NOMO-1 treated with DMSO at 0.1 percent for 48 hours (cell line): ENCODE measurements at regions not wholly inside any gene's neighbourhood (a gene's known extent, or its start where the extent isn't known, plus 50 kb on each side); places are given as distances from the start of the nearest gene placed in this dataset.

Experiments used
- DNase-seq: peaks from one replicate; lab custom pipeline; 2025; ENCODE audit not compliant: unreplicated experiment; lab: John Stamatoyannopoulos, UW

DNA sequence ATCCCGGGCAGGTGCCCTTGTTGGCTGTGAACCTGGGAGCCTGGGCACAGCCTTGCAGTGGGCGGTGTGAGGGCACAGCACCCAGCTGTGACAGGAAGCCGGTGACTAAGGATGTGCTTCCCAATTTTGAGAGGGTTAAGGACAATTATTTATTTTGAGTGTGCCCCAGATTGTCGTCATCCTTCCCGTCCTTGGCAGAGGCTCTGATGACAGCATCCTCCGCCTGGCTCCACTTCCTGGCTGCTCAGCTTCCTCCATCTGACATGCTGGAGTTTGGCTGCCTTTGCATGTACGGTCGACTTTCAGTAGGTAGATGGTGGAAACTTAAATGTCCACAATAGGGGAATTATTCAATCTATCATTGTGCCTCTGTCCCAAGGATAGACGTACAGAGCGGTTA, 282.4 kb upstream of the EEF2KMT start:
- DNase-seq: no peak

DNA sequence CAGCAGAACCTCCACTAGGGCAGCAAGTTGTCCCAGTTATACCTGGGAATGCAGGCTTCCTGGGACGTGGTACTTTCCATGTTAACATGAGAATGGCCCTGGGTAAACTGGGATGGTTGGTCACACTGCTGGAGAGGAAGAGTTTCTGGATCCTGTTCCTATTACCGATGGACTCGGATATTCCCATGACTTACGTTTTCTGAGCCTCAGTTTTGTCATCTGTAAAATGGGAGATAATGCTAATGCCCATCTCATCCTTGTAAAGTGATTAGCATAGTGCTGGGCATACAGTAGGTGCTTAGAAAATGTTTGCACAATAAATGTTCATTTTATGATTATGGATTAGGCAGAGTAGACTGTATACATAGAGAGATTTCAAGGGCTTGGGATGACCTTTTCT, 280.9 kb upstream of the EEF2KMT start:
- DNase-seq: no peak

DNA sequence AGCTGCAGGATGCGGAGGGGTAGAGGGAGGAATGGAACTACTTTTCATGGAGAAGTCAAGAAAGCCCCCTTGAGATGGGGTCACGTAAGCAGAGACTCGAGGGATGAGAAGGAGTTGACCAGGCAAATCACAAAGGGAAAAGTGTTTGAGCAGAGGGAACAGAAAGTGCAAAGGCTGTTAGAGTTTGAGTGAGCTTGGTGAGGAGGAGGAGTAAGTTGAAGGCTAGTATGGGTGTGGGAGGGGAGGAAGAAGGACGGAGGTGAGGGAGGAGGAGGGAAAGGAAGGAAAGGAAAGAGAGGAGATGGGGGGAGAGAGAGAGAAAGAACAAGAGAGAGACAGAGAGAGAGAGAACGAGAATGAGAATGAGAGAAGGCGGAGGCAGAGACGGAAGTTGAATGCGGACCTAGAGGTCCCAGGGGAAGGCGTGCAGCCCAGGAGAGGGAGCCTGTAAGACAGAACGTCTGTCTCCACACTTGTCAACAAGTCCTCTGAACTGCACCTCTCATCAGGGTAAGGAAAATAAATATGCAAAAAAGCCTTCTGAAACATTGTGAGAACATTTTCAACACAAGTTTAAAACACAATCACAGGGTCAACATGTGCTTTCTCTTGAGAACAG, 279.8 kb upstream of the EEF2KMT start:
- DNase-seq: no peak

DNA sequence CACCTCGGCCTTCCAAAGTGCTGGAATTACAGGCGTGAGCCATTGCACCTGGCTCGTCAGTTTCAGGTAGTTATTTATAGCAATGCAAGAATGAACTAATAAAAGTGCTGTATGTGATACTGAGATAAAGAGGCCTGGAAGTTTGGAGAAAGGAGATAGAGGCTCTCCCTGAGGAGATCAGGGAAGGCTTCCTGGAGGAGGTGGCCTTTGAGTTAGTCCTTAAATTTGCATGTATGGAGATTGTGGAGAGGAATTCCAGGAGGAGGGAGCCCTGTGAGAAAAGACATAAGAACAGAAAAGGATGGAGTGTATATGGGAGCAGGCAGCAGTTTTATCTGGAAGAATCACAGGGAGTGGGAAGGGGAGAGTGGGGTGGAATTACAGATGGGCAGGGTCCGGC, 276.6 kb upstream of the EEF2KMT start:
- DNase-seq: no peak

DNA sequence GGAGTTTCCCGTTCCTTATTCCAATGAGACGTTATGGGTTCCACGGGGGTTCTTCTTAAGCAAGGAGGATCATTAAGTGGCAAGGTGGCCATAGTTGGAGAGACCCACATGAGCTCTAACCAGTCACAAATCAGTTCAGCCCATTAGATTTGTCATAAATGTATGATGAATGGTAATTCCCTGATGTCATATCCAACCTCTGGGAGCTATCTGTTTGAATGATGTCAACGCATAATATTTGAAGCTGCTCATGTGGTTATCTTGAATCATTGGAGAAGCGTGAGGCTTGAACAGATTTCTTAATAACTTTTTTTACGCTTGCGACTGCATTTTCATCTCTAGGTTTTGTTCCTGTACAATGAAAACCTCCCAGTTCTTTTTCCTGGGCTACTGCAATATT, 270.4 kb upstream of the EEF2KMT start:
- DNase-seq: no peak

DNA sequence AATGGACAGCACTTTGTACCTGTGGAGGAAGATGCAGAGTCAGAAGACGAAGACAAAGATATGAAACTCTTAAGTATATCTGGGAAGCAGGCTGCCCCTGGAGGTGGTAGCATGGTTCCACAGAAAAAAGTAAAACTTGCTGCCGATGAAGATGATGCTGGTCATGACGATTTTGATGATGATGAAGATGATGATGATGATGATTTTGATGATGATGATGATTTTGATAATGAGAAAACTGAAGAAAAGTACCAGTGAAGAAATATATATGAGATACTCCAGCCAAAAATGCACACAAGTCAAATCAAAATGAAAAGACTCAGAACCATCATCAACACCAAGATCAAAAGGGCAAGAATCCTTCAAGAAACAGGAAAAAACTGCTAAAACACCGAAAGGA, 268.5 kb upstream of the EEF2KMT start:
- DNase-seq: no peak

DNA sequence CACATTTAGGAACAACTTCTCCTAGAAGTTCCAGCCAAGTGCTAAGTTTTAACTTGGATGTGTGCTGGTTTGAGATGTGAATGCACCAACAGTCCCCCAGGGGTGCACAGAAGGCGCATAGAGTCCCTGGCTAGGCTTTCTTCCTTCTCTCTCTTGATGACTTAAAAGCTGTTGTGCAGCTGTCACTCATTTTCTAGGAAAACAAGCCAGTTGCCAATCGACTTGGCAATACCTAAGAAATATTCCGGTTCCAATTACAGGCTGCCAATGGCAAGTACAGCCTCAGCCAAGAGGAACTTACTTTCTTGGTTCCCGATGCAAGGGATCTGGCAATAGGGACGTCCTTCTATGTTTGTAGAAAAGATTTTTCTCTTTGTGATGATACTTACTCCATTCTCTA, 266.6 kb upstream of the EEF2KMT start:
- DNase-seq: no peak

DNA sequence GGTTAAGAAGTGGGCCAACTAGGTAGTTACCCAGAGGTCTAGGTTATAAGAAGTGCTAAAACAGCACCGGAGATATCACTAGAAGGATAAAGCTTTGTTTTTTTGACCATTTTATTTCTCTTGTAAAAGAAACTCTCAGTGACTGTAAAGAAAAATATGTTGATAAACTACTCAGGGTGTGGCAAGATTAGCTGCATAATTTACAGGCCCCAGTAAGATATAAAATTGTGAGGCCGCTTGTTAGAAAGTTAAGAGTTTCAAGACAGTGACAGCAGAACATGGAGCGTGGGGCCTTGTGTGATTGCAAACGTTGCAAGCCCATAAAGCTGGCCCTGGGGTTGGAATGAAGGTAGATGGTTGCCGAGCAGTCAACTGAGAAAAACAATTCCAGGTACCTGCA, 263.7 kb upstream of the EEF2KMT start:
- DNase-seq: no peak

DNA sequence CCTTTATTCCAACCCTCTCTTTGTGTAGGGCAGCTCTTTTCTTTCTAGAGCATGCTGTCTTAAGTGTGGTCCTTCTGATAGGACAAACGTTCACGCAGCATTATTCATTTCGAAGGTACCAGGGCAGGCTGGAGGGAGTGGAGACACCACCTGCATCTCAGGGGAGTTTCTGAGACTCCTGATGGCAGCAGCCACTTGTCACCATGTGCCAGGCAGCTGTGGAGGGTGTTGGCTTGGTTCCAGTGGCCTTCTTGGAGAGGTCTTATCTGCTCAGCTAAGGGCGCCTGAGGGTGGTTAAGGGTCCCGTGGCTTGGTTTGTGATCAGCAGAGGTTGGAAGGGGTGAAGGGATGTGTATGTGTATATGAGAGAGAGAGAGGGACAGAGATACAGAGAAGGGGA, 257.1 kb upstream of the EEF2KMT start:
- DNase-seq: no peak

DNA sequence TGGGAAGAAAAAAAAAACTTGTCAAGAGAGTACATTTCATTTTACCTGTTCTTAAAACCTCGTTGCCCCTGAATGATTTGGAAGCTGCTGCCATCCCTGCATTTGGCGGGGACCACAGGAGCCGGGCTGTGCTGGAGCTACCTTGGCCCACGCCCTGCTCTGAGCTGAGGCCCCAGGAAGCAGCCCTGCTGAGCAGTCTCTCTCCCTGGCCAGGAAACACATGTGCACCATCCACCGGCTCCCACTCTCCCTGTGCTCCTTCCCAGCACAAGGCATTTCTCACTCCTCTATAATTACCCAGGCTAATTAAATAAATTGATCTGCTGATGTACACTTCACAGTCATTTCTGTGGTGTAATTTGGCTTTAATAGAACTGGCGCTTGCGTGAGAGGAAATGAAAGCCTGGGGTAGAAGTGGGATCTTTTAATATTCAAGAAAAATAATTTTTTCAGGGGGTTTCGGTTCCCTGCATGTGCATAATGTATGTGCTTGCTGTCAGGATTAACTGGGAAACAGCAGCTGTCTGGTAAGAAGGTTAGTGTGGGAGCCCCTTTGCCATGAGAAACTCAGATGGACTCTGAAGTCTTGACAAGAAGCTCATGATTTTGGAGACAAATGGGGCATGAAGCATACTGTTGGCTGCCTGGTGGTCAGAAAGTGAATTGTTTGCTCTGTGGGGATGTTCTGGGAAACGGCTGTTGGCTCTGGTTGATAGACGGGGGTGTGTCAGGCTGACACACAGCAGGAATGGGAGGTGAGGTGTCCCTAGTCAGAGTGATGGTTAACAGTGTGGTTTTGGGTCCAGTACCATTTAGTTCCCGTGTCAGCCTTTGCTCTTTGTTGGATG, 252.3 kb upstream of the EEF2KMT start:
- no peak for DNase-seq

DNA sequence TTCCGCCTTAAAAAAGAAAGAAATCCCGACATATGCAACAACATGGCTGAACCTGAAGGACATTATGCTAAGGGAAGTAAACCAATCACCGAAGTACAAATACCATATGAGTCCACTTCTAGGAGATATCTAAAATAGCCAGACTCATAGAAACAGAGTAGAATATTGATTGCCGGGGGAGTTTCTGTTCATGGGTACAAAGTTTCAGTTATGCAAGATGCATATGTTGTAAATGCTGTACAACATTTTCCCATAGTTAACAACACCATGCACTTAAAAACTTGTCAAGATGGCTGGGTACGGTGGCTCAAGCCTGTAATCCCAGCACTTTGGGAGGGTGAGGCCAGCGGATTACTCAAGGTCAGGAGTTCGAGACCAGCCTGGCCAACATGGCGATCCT, 251.5 kb upstream of the EEF2KMT start:
- no peak for DNase-seq

DNA sequence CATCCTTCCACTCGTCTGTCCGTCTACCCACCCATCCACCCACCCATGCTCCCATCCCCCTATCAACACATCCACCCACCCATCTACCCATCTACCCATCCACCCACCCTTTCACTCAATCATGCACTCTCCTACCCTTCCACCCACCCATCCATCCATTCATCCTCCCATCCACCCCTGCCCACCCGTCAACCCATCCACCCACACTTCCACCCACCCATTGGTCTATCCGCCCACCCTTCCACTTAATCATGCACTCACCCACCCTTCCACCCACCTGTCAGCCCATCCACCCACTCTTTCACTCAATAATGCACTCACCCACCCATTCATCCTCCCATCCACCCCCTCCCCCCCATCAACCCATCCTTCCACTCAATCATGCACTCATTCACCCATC, 250.0 kb upstream of the EEF2KMT start:
- DNase-seq: no peak

DNA sequence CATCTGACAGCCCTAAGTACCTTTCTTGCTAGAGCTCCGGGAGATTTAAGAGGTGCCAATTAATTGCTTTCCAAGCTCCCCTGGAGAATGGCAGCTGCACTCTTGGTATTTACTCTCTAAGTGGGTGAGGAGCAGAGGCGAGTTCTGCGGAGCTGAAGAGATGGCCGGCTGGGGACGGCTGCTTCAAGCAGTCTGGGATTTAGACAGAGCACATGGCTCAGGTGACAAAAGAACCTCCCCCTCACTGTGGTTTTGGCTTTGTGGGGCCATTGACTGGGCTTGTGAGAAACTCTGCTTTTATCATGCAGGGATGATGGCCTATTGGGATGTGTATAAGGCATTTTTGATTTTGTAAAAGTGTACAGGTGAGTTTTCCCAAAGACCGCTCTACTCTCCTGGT, 239.3 kb upstream of the EEF2KMT start:
- no peak for DNase-seq

DNA sequence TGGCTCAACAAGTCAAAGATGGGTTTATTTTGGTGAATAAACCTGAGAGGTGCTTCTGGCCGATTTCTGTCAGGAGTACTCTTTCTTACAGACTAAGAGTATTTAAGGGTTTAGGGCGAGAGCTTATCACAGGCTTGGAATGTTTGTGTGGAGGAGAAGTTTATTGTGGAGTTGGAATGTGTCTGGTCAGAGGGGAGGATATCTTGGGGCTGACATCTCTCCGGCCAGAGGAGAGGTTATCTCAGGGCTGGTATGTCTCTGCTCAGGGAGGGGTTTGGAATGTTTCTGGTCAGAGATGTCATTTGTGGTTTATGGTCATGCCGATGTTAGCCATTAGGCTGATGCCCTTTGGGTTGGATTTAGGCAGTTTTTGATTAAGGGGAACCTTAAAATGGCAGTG, 236.4 kb upstream of the EEF2KMT start:
- no peak for DNase-seq

DNA sequence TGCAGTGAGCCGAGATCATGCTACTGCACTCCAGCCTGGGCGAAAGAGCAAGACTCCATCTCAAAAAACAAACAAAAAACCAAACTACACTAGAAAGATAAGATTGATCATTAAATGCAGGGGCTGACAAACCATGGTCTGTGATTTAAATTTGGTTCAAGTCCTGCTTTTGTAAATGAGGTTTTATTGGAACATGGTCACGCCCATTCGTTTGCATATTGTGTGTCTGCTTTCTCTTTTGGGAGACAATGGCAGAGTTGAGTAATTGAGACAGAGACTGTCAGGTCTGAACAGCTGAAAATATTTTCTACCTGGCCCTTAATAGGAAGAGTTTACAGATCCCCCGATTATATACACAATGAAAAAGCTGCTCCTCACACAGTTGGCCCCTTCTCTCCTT, 235.5 kb upstream of the EEF2KMT start:
- DNase-seq: no peak

DNA sequence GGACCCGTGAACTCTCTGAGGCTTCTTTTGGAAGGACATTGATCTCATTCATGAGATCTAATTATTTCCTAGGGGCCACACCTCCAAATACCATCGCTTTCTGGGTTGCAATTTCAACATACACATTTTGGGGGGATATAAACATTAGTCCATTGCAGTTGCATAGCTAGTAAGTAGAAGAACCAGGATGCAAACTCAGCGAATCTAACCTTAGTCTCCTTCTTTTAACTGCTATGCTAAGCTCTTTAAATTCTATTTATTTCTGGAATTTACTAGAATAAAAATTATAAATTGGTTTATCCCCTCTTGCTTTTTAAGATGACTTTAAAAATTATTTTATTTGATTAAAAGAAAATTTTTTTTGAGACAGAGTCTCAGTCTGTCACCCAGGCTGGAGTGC, 232.5 kb upstream of the EEF2KMT start:
- DNase-seq: no peak

DNA sequence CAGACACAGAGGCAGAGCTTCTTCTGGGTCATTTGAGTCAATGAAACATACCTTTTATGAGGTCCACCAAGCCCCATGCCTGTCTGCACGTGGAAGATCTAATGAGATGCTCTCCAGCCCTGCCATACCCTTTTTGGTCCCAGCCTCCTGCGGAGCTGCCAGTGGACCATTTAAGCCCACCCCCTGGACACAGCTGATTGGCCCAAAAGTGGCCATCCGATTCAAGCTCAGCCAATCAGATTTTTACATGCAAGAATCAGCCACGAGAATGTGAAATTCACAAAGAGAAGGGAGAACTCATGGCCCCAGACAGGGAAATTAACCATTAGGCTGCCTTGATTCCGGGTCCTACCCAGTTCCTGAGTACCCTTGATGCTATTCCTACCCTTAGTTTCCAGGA, 231.0 kb upstream of the EEF2KMT start:
- no peak for DNase-seq

DNA sequence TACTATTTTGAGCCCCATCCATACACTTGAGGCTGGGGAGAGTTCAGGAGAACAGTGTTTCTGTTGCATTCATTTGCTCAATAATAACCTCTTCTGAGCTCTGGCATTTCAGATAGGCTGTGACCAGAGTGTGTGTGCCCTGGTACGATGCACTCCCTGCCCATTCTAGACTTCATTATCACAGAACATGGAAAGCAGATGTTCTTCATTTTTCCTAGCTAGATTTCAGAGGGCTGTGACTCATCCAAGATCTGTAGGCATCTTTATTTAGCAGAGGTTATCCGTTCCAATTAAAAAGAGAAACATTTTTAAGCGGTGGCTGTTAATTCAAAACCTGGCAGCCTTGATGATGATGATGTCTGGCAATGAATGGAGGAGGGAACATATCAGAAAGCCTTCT, 228.8 kb upstream of the EEF2KMT start:
- DNase-seq: no peak

DNA sequence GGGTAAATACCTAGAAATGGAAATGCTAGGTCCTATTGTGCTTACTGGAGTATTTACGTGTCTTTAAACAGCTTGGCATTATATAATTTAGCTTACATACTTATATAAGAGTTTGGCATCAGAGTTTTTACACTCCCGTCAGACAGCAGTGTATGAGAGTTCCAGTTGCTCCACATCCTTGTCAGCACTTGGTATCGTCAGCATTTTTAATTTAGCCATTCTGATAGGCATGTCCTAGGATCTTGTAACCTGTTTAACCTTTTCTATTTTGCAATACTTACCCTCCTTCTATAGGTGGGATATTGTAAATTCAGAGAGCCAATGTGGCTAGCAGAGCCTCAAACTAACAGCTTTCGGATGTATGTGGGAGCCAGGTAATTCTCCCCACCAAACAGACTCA, 228.3 kb upstream of the EEF2KMT start:
- DNase-seq: no peak

DNA sequence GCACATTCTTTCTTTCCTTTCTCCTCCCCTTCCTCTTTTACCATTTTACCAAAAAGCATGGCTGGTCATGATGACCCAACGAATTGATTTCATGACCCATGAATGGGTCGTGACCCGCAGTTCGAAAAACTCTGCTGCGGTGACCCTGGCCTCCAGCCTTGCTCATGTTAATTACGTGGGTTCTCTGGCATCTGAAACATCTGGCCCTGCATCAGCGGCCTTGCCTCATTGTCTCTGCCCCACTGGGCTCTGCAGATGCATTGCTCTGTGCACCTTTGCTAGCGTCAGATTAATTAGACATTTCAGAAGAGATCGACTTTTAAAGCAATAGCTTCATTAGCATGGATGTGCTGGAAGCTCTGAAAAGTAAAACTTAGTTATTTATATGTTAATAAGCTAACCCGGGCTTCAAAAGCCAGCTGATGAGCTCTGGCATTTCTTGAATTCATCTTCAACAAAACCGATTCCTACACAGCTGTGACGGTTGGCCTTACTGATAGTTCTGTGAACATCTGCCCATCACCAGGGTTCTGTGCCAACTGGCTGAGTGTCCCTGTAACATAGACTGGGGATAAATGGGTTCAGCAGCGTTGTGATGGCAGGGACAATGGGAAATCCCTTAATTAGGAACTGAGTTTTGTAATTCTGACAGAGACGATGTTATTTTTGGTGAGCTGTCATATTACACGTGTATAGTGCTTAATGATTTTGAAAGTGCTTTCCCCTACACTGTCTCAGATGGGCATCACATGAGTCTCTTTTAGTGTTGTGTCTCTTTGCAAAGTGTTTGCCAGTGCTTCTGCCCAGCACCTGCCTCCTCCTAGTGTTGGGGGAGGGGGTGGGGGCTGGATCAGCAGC, 225.9 kb upstream of the EEF2KMT start:
- no peak for DNase-seq

DNA sequence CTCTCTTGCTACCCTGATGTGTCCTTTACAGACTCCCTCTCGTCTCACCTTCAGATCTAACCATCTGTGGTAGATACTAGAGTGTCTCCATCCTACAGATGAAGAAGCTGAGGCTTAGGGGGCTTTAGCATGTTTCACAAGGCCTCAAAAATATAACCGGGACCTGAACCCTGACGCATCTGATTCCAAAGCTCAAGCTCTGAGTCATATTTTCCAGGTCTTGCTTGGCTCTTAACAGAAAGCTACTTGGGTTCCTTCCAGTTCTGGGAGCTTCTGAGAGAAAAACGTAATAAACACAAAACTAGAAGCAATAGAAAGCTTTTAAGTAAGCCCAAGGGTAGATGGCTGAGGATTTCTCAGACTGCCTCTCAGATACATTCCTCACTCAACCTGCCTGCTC, 224.3 kb upstream of the EEF2KMT start:
- no peak for DNase-seq

DNA sequence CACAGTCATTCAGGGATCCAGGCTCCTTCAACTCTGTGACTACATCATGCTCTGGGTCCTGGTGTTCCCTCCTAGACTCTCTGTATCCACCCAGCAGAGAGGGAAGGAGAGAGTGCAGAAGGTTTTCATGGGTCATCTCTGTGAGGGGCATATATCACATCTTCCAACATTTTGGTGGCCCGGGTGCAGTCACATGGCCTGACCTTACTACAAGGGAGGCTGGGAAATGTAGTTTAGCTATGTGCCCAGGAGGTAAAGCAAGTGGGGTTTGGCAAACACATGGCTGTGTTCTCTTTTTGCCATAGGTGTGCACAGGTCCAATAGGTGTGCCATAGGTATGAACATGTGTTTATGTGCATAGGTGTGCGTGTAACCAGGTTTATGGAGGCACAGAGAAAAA, 222.2 kb upstream of the EEF2KMT start:
- no peak for DNase-seq
